Heart left ventricle (tissue), 16 donors: ENCODE measurements at regions not wholly inside any gene's neighbourhood (a gene's known extent, or its start where the extent isn't known, plus 50 kb on each side); places are given as distances from the start of the nearest gene placed in this dataset.

Source experiments
- ATAC-seq, 4 donors: fragments of 200-7000 bp; cut with Tn5 transposase; one replicate each; pipeline ENCODE4 v1.9.1; 2020 to 2022; ENCODE audit warnings: moderate library complexity in 4 of 4, mild to moderate bottlenecking in 3 of 4, moderate number of reproducible peaks in 1 of 4
- DNase-seq, 5 donors: peaks; one replicate each; pipeline ENCODE4 v3.0.0-alpha.2; 2020
- H3K27ac ChIP-seq, 12 donors: fragments of 200-600 bp; sonication (generic) in 4 of 12; one replicate each; pipeline versions ENCODE4 v1.5.0 to v1.8.0; 2016 to 2022; ENCODE audit warnings: mild to moderate bottlenecking in 2 of 12
- H3K27me3 ChIP-seq, 9 donors: fragments of 200-600 bp; sonication (generic) in 2 of 9; one replicate each; pipeline versions ENCODE4 v1.5.1 to v1.8.0; 2016 to 2022; ENCODE audit warnings: mild to moderate bottlenecking in 3 of 9
- H3K36me3 ChIP-seq, 9 donors: fragments of 200-600 bp; sonication (generic) in 2 of 9; one replicate each; pipeline versions ENCODE4 v1.5.0 to v1.8.0; 2018 to 2022; ENCODE audit warnings: mild to moderate bottlenecking in 2 of 9
- H3K4me1 ChIP-seq, 12 donors: fragments of 200-600 bp; sonication (generic) in 4 of 12; one replicate each; pipeline versions ENCODE4 v1.5.0 to v1.8.0; 2016 to 2022; ENCODE audit warnings: mild to moderate bottlenecking in 3 of 12
- H3K4me3 ChIP-seq, 12 donors: fragments of 200-600 bp; sonication (generic) in 4 of 12; one replicate each; pipeline versions ENCODE4 v1.5.0 to v1.8.0; 2017 to 2022; ENCODE audit warnings: mild to moderate bottlenecking in 9 of 12, moderate library complexity in 4 of 12
- H3K9me3 ChIP-seq, 12 donors: fragments of 200-600 bp; sonication (generic) in 4 of 12; one replicate each; pipeline versions ENCODE4 v1.5.0 to v1.8.0; 2016 to 2022; ENCODE audit warnings: mild to moderate bottlenecking in 1 of 12
- POLR2A ChIP-seq, 2 donors: fragments of 450-650 bp; IDR thresholded peaks; one replicate each; pipeline ENCODE4 v1.6.1; 2017; ENCODE audit warnings: antibody characterized with exemption in 2 of 2, mild to moderate bottlenecking in 2 of 2, moderate library complexity in 2 of 2
- WGBS, 4 donors: extraction: QIAGEN DNeasy Blood & Tissue Kit in 2 of 4; methylation state at CpG; one replicate each; pipeline versions ENCODE4 v1.1.5 to v1.1.7; 2013 to 2018; 5-methylcytosine and 5-hydroxymethylcytosine counted together
- intact Hi-C, 10 donors: fragments of 100-400 bp; cut with DNase I; formaldehyde crosslinking; loops; one replicate each; pipeline versions ENCODE4 v1.11.1 to v1.14.2; 2022
- TF ChIP-seq, protein P1 (sequence below), 12 donors: fragments of 200-600 bp; sonication (generic) in 4 of 12; IDR thresholded peaks; one replicate each; pipeline versions ENCODE4 v1.5.0 to v1.8.0; 2018 to 2022; ENCODE audit warnings: antibody characterized with exemption in 12 of 12, mild to moderate bottlenecking in 5 of 12
- donor health status: ischemic (EF 13 %, LVEDD 7.1; RV severe dilation, severe dysfunction).
- donor health status: healthy with polysubstance abuse.
- donor health status: DM: no; HTN: yes; CAD: no.
- donor health status: DM: no; HTN: no; CAD: no.
- donor health status: ischemic (EF 25% LVEDD 6.9; RV normal size, moderate dysfunction).
- donor health status: ischemic (EF 25% LVEDD 5.7; RV mildly dilated, moderate dysfunction).
- donor health status: healthy.
- donor health status: DM: yes; HTN: yes; CAD: no.
- donor health status: ischemic (EF 35%, LVEDD 5.7; RV mildly dilated, moderate dysfunction).
- donor health status: nonischemic (EF 11% LVEDD 7.7; RV severe dilation, severe dysfunction).
- donor health status: DM: yes; HTN: yes; CAD: no.
- donor health status: PGD.
- donor health status: ischemic (EF 29% LVEDD 5.4; RV normal size, mild dysfunction).
- donor health status: nonischemic (EF 23%, LVEDD 6.1; RV moderate dilation, normal function).

DNA sequence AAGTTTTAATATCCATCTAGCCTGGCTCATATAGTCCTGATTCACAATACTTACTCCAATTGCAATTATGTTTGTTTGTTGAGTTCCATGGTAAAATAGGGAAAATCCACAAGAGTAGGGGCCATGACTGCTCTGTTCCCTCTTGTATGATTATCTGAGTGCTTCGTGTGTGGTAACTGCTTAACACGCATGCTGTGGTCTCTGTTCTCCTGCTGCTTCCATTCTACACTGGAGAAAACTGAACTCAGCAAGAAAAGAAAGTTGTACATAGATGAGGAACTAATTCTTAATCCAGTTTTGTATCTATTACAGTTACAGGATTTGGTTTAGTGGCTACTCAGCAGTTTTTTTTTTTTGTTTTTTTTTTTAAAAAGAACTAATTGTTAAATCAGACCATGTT lies 223.0 kb upstream of the SATB1 start:
- no peaks in the 10 kb centered on the region for H3K9me3 ChIP-seq

DNA sequence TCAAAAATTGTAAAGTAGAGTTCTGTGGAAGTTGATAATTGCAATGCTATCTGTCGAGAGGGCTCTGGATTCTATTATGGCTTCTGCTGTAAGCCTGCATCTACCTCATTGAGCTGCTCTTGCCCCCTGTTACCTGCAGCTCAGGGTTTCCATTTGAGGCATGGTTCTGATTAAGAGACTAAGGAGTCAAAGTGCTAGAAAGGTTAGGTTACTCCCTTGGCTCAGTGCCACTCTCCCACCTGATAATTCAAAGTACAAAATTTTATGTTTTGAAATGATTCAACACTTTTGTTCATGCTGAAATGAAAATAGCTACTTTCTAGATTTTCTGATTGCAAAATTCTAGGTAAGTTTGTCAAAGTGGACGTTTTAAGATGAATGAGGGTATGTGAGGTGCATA lies 220.5 kb upstream of the SATB1 start:
- WGBS, 4 donors, result 51 to 72% (median 61%) methylated on average over 2 of the region's 2 CpGs

More for the DNA sequence above, 223.0 kb upstream of the SATB1 start:
- intact Hi-C loops, result no loop called here
- ATAC-seq (peak in 1 of 4 donors; percentile 66), DNase-seq (no peak)
- no peak overlapping the region for H3K27ac ChIP-seq
- H3K4me3 ChIP-seq, result no peak overlapping the region
- H3K4me1 ChIP-seq, result peaks cover 0 to 4% (median 0%) of the 10 kb centered on the region in 12 donors
- no peaks in the 10 kb centered on the region for H3K36me3 ChIP-seq
- TF ChIP-seq POLR2A (IDR thresholded peaks at IDR 0.05), result no peak
- TF ChIP-seq, protein P1, sequence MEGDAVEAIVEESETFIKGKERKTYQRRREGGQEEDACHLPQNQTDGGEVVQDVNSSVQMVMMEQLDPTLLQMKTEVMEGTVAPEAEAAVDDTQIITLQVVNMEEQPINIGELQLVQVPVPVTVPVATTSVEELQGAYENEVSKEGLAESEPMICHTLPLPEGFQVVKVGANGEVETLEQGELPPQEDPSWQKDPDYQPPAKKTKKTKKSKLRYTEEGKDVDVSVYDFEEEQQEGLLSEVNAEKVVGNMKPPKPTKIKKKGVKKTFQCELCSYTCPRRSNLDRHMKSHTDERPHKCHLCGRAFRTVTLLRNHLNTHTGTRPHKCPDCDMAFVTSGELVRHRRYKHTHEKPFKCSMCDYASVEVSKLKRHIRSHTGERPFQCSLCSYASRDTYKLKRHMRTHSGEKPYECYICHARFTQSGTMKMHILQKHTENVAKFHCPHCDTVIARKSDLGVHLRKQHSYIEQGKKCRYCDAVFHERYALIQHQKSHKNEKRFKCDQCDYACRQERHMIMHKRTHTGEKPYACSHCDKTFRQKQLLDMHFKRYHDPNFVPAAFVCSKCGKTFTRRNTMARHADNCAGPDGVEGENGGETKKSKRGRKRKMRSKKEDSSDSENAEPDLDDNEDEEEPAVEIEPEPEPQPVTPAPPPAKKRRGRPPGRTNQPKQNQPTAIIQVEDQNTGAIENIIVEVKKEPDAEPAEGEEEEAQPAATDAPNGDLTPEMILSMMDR (IDR thresholded peaks at IDR 0.05), result no peak
- H3K27me3 ChIP-seq, result no peaks in the 10 kb centered on the region
- 54 to 60% (median 56%) methylated on average over 2 of the region's 2 CpGs for WGBS, 4 donors

DNA sequence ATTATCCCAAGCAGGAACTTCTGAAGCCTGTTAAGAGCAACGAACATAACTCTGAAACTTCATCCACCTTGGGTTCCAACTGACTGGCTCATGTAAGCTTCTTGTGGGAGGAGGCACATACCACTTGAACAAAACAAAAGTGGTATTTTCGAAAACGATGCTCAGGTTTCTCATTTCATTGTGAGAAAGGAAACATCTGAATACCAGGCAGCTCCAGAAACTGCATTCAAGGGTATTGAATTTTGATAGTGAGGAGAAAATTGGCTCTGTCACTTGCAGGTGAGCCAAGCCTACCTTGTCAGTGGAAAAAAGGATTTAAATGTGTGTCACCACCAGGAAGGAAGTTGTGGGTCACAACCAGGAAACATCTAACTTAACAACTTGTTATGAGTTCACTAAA lies 218.1 kb upstream of the SATB1 start:
- intact Hi-C loops, result no loop called here
- no peak for TF ChIP-seq POLR2A (IDR thresholded peaks at IDR 0.05)
- Histone ChIP-seq H3K4me1 (peaks cover 0 to 4% (median 0%) of the 10 kb centered on the region in 12 donors), H3K9me3 (peaks cover 0 to 4% (median 0%) of the 10 kb centered on the region in 12 donors), H3K4me3 (no peak overlapping the region), H3K27ac (no peak overlapping the region), H3K36me3 (no peaks in the 10 kb centered on the region), H3K27me3 (no peaks in the 10 kb centered on the region)
- DNase-seq, result no peak
- WGBS, 4 donors, result 77 to 92% (median 81%) methylated on average over 3 of the region's 3 CpGs
- ATAC-seq, result no peak

More for the DNA sequence above, 220.5 kb upstream of the SATB1 start:
- no peak for TF ChIP-seq POLR2A (IDR thresholded peaks at IDR 0.05)
- TF ChIP-seq, protein P1 (IDR thresholded peaks at IDR 0.05), result no peak
- Histone ChIP-seq H3K27me3 (no peaks in the 10 kb centered on the region), H3K4me3 (no peak overlapping the region), H3K9me3 (peaks cover 0 to 2% (median 0%) of the 10 kb centered on the region in 12 donors), H3K36me3 (no peaks in the 10 kb centered on the region), H3K27ac (no peak overlapping the region), H3K4me1 (peaks cover 0 to 4% (median 0%) of the 10 kb centered on the region in 12 donors)
- no peak for DNase-seq
- intact Hi-C loops, result no loop called here
- ATAC-seq, result no peak

- Histone ChIP-seq H3K36me3 (no peaks in the 10 kb centered on the region), H3K4me3 (no peak overlapping the region), H3K4me1 (no peaks in the 10 kb centered on the region), H3K27ac (no peak overlapping the region), H3K27me3 (no peaks in the 10 kb centered on the region), H3K9me3 (peaks cover 0 to 4% (median 0%) of the 10 kb centered on the region in 12 donors)
- 84 to 90% (median 86%) methylated on average over 3 of the region's 3 CpGs for WGBS, 4 donors
- ATAC-seq, result no peak
- no peak for DNase-seq
- TF ChIP-seq POLR2A (IDR thresholded peaks at IDR 0.05), result no peak
- TF ChIP-seq, protein P1 (IDR thresholded peaks at IDR 0.05), result no peak
- intact Hi-C loops, result no loop called here
Measured at GRCh38 chr3:18641916-18642315, 216.8 kb upstream of the SATB1 start.

DNA sequence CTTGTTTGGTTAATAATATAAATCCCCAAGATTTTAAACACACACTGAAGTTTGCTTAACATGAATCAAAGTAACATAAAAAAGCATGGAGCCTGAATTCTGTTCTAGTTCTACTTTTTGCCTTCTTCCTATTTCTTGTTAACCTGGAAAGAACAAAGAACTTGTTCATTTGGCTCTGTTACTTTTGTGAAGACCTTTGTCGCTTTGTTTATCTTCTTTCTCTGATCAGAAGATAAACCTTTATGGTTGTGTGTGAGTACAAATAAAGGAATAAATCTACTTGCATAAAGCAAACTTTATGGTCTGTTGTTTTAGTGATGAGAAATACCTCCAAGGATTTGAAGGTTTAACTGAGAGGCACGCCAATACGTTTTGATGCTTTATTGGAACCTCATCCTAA lies 210.1 kb upstream of the SATB1 start:
- TF ChIP-seq, protein P1 (IDR thresholded peaks at IDR 0.05), result no peak
- no peak for TF ChIP-seq POLR2A (IDR thresholded peaks at IDR 0.05)
- Histone ChIP-seq H3K4me3 (no peak overlapping the region), H3K4me1 (no peaks in the 10 kb centered on the region), H3K27ac (no peak overlapping the region), H3K36me3 (no peaks in the 10 kb centered on the region), H3K27me3 (no peaks in the 10 kb centered on the region), H3K9me3 (no peaks in the 10 kb centered on the region)
- WGBS, 4 donors, result 60 to 82% (median 78%) methylated on average over 3 of the region's 3 CpGs
- ATAC-seq, result no peak
- intact Hi-C loops, result no loop called here
- DNase-seq, result no peak
